ENCODE measurements at regions not wholly inside any gene's neighbourhood (a gene's known extent, or its start where the extent isn't known, plus 50 kb on each side); places are given as distances from the start of the nearest gene placed in this dataset.

DNA sequence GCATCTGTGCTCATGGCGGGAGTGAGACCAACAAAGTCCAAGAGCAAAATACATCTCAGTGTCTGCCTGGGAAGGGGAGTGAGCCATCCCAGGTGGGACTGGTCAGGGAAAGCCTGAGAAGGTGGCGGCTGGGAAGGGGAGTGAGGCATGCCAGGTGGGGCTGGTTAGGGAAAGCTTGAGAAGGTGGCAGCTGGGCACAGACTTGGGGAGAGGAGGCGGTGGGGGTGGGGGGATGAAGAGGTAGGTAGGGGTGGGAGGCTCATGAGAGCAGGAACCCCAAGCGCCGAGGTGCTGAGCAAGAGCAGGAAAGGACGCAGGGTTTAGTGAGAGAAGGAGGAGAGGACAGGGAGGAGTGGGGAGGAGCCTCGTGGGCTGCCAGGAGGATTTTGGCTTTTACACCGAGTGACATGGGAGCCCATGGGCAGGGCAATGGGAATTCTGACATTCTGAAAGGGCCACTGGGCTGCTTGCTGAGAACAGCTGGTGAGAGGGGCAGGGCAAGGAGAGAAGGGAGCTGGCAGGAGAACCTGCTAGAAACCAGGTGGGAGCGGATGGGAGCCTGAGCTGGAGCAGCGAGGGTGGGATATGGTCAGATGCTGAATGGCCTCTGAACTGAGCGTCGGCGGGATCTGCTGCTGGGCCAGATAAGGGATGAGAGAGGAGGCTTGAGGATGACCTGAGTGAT, 256.1 kb upstream of the RPL38 start (continued):
- TF ChIP-seq, protein P1, sequence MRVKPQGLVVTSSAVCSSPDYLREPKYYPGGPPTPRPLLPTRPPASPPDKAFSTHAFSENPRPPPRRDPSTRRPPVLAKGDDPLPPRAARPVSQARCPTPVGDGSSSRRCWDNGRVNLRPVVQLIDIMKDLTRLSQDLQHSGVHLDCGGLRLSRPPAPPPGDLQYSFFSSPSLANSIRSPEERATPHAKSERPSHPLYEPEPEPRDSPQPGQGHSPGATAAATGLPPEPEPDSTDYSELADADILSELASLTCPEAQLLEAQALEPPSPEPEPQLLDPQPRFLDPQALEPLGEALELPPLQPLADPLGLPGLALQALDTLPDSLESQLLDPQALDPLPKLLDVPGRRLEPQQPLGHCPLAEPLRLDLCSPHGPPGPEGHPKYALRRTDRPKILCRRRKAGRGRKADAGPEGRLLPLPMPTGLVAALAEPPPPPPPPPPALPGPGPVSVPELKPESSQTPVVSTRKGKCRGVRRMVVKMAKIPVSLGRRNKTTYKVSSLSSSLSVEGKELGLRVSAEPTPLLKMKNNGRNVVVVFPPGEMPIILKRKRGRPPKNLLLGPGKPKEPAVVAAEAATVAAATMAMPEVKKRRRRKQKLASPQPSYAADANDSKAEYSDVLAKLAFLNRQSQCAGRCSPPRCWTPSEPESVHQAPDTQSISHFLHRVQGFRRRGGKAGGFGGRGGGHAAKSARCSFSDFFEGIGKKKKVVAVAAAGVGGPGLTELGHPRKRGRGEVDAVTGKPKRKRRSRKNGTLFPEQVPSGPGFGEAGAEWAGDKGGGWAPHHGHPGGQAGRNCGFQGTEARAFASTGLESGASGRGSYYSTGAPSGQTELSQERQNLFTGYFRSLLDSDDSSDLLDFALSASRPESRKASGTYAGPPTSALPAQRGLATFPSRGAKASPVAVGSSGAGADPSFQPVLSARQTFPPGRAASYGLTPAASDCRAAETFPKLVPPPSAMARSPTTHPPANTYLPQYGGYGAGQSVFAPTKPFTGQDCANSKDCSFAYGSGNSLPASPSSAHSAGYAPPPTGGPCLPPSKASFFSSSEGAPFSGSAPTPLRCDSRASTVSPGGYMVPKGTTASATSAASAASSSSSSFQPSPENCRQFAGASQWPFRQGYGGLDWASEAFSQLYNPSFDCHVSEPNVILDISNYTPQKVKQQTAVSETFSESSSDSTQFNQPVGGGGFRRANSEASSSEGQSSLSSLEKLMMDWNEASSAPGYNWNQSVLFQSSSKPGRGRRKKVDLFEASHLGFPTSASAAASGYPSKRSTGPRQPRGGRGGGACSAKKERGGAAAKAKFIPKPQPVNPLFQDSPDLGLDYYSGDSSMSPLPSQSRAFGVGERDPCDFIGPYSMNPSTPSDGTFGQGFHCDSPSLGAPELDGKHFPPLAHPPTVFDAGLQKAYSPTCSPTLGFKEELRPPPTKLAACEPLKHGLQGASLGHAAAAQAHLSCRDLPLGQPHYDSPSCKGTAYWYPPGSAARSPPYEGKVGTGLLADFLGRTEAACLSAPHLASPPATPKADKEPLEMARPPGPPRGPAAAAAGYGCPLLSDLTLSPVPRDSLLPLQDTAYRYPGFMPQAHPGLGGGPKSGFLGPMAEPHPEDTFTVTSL (CRISPR knock-in tag; IDR thresholded peaks at IDR 0.05; ENCODE audit: borderline replicate concordance): no peak
- TF ChIP-seq ZNF839 (CRISPR knock-in tag; IDR thresholded peaks at IDR 0.05; ENCODE audit: borderline replicate concordance) (no peak), ZNF30 (CRISPR knock-in tag; IDR thresholded peaks at IDR 0.05) (no peak), BRCA1 (CRISPR knock-in tag; IDR thresholded peaks at IDR 0.05) (no peak)

DNA sequence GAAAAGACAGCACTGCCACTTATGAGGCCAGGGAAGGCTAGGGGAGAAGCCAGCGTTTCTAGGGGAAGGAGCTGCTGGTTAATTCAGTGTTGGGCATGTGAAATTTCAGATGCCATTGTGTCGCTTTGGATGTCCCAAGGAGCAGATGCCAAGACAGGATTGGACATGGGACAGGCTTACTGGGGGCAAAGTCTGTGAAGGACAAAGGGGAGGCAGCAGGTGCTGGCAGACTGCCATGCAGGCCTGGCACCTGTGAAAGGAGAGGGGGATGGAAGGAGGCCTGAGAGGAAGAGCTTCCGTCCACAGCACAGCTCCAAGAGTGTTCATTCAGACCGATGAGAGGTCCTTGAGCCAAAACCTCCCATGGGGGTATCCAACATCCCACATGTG, 255.5 kb upstream of the RPL38 start:
- intact Hi-C loops (cut with micrococcal nuclease; ENCODE audit: unreplicated experiment) (no loop called here), in situ Hi-C loops (cut with HindIII; ENCODE audit: extremely low pct_ligation_motif_present, low pct_unique_long_range_greater_than_20kb) (no loop called here)
- FAIRE-seq: no peak
- TF ChIP-seq, protein P2, sequence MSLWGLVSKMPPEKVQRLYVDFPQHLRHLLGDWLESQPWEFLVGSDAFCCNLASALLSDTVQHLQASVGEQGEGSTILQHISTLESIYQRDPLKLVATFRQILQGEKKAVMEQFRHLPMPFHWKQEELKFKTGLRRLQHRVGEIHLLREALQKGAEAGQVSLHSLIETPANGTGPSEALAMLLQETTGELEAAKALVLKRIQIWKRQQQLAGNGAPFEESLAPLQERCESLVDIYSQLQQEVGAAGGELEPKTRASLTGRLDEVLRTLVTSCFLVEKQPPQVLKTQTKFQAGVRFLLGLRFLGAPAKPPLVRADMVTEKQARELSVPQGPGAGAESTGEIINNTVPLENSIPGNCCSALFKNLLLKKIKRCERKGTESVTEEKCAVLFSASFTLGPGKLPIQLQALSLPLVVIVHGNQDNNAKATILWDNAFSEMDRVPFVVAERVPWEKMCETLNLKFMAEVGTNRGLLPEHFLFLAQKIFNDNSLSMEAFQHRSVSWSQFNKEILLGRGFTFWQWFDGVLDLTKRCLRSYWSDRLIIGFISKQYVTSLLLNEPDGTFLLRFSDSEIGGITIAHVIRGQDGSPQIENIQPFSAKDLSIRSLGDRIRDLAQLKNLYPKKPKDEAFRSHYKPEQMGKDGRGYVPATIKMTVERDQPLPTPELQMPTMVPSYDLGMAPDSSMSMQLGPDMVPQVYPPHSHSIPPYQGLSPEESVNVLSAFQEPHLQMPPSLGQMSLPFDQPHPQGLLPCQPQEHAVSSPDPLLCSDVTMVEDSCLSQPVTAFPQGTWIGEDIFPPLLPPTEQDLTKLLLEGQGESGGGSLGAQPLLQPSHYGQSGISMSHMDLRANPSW (CRISPR knock-in tag; IDR thresholded peaks at IDR 0.05; ENCODE audit: borderline replicate concordance): no peak
- TF ChIP-seq ZNF501 (CRISPR knock-in tag; IDR thresholded peaks at IDR 0.05) (no peak), ZNF3 (CRISPR knock-in tag; IDR thresholded peaks at IDR 0.05) (no peak), SAFB2 (CRISPR knock-in tag; IDR thresholded peaks at IDR 0.05; ENCODE audit: borderline replicate concordance, low read depth) (no peak), JUND (CRISPR knock-in tag; IDR thresholded peaks at IDR 0.05) (no peak), MTA3 (CRISPR knock-in tag; IDR thresholded peaks at IDR 0.05) (no peak)
- TF ChIP-seq, protein P3, sequence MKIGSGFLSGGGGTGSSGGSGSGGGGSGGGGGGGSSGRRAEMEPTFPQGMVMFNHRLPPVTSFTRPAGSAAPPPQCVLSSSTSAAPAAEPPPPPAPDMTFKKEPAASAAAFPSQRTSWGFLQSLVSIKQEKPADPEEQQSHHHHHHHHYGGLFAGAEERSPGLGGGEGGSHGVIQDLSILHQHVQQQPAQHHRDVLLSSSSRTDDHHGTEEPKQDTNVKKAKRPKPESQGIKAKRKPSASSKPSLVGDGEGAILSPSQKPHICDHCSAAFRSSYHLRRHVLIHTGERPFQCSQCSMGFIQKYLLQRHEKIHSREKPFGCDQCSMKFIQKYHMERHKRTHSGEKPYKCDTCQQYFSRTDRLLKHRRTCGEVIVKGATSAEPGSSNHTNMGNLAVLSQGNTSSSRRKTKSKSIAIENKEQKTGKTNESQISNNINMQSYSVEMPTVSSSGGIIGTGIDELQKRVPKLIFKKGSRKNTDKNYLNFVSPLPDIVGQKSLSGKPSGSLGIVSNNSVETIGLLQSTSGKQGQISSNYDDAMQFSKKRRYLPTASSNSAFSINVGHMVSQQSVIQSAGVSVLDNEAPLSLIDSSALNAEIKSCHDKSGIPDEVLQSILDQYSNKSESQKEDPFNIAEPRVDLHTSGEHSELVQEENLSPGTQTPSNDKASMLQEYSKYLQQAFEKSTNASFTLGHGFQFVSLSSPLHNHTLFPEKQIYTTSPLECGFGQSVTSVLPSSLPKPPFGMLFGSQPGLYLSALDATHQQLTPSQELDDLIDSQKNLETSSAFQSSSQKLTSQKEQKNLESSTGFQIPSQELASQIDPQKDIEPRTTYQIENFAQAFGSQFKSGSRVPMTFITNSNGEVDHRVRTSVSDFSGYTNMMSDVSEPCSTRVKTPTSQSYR (CRISPR knock-in tag; IDR thresholded peaks at IDR 0.05; ENCODE audit: borderline replicate concordance): no peak

More for the DNA sequence above, 255.5 kb upstream of the RPL38 start:
- 36% methylated on average over 4 of the region's 4 CpGs for WGBS (ENCODE audit: low lambda C conversion rate)
- peaks cover 2 to 34% of the 10 kb centered on the region in 2 experiments; a peak in 2 of 5 replicates for H3K27me3 ChIP-seq (ENCODE audit: control insufficient read depth in 1 of 2, insufficient read depth in 2 of 2, low read length in 2 of 2)
- ATAC-seq (no peak), DNase-seq (ENCODE audit: low spot score) (no peak)
- H3K4me1 ChIP-seq (ENCODE audit: insufficient read depth, low read length): no peaks in the 10 kb centered on the region
- H3K27ac ChIP-seq (ENCODE audit: extremely low read length, insufficient read depth, low read length): no peak overlapping the region
- H2AFZ ChIP-seq (ENCODE audit: low read length): no peak overlapping the region
- H3K9ac ChIP-seq (ENCODE audit: insufficient read depth, low read depth, low read length): no peak overlapping the region
- no TSS peak for BruUV-seq (replicated peaks)
- no peak overlapping the region for H3K4me3 ChIP-seq (replicated peaks in 1 of 3; ENCODE audit: insufficient read depth in 1 of 3, low read depth in 2 of 3, low read length in 3 of 3)
- H3K9me3 ChIP-seq (ENCODE audit: low read length): no peaks in the 10 kb centered on the region
- no peak overlapping the region for H3K4me2 ChIP-seq (ENCODE audit: low read depth, low read length)
- ChIA-PET POLR2A (no interaction called here), CTCF (ENCODE audit: low intra/inter-chr PET ratio, low total read pairs) (no interaction called here)
- H3K79me2 ChIP-seq (ENCODE audit: insufficient read depth, low read length): no peaks in the 10 kb centered on the region
- H3K36me3 ChIP-seq (replicated peaks in 1 of 2; ENCODE audit: control insufficient read depth in 1 of 2, insufficient read depth in 2 of 2, low read length in 2 of 2): no peaks in the 10 kb centered on the region
- H4K20me1 ChIP-seq (ENCODE audit: insufficient read depth, low read length): no peaks in the 10 kb centered on the region

All from HepG2 (cell line).